HG02973 (cell line): ENCODE measurements at regions not wholly inside any gene's neighbourhood (a gene's known extent, or its start where the extent isn't known, plus 50 kb on each side); places are given as distances from the start of the nearest gene placed in this dataset.

Experiments used
- ATAC-seq: cut with Tn5 transposase; IDR thresholded peaks from one replicate; pipeline ENCODE4 v1.9.1; 2021; ENCODE audit warnings: moderate library complexity; ENCODE audit not compliant: unreplicated experiment

DNA sequence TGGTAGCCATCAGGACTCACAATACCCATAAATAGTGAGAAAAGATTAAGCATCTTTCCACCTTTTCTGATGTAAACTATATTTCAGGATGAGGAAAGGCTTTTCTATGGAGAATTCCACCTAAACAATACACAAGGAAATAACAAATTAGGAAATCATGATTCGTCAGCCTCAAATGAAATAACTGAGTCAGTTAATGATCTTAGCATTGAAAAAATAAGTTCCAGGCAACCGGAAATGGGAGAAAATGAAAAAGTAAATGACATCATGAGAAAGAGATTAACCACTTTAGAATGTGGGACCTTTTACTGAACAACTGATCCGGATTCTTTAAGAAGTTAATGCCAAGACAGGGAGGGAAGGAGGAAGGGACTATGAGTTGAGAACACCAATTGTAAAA lies 742.3 kb downstream of the TNS3 start:
- no peak for ATAC-seq

GRCh38 chr7:46838463-46838862 lies 743.4 kb downstream of the TNS3 start:
- ATAC-seq = no peak

DNA sequence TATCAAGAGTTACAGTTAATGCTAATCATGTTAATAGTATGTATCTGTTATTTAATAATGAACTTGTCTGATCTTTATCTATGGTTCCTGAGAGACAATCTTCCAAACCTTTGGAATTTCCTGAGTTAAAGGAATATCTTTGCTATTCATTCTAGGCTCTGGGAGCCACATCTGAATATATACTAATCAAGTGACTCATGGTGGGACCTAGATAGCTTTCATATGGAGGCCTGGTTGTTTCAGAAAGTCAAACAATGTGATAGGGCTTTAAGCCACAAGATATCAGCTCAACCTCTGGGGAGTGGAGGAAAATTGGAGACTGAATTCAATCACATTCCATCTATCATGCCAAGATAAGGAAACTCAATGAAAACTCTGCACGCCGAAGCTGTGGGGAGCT lies 746.4 kb downstream of the TNS3 start:
- no peak for ATAC-seq

DNA sequence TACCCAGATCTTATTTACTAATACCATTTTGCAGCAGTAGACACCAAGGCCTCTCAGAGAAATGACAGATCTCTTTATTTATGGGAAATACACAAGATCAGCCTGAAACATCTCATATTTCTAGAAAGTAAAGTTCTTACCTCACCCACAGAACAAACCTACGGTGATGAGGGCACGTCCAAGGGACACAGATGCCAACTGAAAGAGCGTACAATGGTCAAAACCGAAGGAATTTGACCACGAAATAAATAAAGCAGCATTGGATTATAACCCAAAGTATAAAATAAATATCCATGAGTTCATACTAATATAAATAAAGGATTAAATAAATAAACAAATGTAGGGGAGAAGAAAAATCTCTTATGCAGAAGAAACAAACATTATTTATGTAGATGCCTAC lies 747.0 kb downstream of the TNS3 start:
- ATAC-seq = no peak

- ATAC-seq = no peak
Observed at GRCh38 chr7:46833197-46833596, 748.7 kb downstream of the TNS3 start.

DNA sequence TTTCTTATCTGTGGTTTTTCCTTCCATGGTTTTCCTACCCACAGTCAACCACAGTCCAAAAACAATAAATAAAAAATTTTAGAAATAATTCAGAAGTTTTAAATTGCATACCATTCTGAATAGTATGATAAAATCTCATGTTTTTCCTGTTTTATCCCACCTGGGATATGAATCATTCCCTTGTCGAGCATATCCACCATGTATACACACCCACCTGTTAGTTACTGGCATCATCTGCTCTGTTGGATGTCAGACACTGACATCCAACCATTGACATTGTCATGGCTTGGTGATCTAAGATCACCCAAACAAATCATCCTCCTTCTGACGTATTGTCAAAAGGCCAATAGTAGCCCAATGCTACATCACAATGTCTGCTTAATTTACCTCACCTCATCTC lies 749.8 kb downstream of the TNS3 start:
- no peak for ATAC-seq

- ATAC-seq = no peak
Observed at GRCh38 chr7:46819819-46820218, 762.1 kb downstream of the TNS3 start.

DNA sequence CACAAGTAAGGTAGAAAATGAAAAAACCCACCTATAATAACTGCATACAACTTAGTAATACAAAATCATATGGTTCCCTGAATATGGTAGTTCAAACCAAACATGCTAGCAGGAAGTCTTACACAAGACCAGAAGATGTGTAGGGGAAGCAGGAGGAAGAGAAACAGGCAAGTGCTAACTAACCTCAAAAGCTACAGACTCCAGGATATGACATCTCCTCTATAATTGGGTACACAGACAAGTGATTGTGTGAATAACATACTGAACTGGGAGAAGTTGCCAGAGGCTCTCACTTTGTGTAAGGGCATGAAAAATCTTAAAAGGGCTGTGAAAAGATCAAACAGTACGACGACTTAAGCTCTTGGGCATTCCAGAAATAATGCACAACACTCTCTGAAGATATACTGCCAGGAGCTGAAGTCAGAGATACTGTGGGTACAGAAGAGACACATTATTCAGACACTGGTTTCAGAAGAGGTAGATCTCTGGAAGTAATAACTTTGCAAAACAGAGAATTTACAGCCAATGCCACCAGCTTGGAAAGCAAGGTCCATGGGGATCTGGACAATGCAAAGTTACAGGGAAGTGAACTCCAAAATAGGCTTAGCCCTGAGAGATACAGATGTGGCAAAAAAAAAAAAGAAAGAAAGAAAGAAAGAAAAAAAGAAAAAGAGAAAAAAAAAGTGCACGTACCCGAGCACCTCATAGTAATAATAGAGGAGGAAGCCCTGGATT lies 767.2 kb downstream of the TNS3 start:
- no peak for ATAC-seq

GRCh38 chr7:46812101-46812675 lies 769.7 kb downstream of the TNS3 start:
- ATAC-seq = no peak

GRCh38 chr7:46811529-46811928 lies 770.4 kb downstream of the TNS3 start:
- ATAC-seq = no peak

DNA sequence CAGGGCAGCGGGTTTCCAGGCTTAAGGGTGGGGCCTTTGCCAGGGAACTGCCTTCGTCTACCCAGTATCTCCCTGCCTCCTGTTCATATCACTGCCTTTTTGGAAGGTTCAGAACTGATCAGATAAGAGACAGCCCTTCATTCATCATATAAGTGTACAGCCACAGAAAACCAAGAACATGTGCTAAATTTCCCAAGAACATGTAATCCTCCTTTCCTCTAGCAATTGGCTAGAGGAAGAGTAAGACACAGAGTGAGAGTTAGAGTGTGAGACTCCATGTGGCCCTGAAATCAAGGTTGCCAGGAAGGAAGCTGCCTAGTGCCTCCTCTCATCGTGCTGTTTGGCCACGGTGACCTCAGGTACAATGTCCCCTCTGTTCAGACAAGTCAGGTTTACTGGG lies 770.9 kb downstream of the TNS3 start:
- ATAC-seq = no peak

GRCh38 chr7:46809886-46810285 lies 772.0 kb downstream of the TNS3 start:
- no peak for ATAC-seq

GRCh38 chr7:46806856-46807255 lies 775.1 kb downstream of the TNS3 start:
- ATAC-seq = no peak

- ATAC-seq = no peak
Observed at GRCh38 chr7:46802479-46802878, 779.4 kb downstream of the TNS3 start.

DNA sequence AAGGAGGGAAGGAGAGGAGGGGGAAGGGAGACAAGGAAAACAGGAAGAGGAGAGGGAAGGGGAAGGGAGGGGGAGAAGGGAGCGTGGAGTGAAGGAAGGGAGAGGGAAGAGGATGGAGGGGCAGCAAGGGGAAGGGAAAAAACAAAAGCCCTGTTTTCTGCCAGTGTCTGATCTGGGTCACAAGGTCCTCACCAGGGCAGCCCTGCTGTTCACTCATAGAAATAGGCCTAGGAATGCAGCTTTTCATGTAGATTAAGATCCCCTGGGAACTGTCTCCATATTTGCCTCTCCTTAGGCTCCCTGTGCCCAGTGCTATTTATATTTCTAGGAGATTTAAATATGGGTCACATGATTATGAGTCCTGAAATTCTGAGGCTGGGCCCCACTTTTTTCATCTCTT lies 790.7 kb downstream of the TNS3 start:
- ATAC-seq = no peak

DNA sequence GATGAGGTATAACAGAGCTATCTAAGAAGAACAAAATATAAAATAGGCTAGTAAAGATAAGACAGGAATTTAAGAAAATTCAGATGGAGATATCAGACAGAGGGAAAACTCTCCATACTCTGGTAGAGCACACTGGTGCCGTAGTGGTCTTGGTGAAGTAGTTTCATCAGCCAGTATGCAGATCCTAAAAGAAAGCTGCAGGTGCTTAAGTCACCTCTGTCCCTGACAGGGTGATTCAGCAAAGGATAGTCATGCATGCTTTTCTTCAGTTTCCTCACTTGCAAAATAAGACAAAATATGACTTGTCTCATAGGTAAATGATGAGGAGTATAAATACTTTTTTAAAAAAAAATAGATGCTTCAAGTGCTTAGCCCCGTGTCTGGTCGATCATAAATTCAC lies 794.9 kb downstream of the TNS3 start:
- ATAC-seq = no peak

GRCh38 chr7:46786221-46786954 lies 795.5 kb downstream of the TNS3 start:
- ATAC-seq = no peak

GRCh38 chr7:46784732-46785131 lies 797.2 kb downstream of the TNS3 start:
- no peak for ATAC-seq

DNA sequence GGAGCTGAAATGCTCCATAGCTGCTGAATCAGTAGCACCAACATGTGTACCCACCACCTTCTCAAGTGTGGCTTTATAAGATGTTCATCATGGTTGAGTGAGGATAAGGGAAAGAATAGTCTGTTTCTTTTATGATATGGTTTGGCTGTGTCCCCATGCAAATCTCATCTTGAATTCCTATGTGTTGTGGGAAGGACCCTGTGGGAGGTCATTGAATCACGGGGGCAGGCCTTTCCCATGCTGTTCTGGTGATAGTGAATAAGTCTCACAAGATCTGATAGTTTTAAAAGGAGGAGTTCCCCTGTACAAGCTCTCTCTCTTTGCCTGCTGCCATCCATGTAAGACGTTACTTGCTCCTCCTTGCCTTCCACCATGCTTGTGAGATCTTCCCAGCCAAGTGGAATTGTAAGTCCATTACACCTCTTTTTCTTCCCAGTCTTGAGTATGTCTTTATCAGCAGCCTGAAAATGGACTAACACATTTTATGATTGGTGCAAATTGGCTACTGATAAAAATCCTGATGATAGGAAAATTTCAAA lies 799.9 kb downstream of the TNS3 start:
- no peak for ATAC-seq

- ATAC-seq = no peak
Observed at GRCh38 chr7:46776790-46777189, 805.1 kb downstream of the TNS3 start.

GRCh38 chr7:46775776-46776175 lies 806.1 kb downstream of the TNS3 start:
- ATAC-seq = no peak

DNA sequence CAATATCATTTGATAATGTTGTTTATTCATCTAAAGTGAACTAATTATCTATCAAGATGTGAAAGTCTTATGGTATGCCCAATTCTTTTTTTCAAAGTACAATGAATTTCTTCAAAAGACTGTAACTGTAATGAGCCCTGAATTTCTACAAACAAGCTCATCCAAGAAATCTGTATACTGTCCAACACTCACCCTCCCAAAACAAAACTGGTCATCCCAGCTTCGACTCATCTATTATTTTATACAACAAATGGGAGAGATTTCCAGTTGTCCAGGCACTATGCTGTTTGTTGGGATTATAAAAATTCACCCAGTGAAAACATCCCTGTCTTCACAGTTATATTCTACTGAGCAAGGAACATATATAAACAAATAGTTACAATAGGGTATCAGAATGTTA lies 806.9 kb downstream of the TNS3 start:
- ATAC-seq = no peak
